Keratinocyte (primary cell): ENCODE measurements at regions not wholly inside any gene's neighbourhood (a gene's known extent, or its start where the extent isn't known, plus 50 kb on each side); places are given as distances from the start of the nearest gene placed in this dataset.

ENCODE experiments used
- DNase-seq: peaks from one replicate; pipeline ENCODE4 v3.0.0-alpha.2; 2011; ENCODE audit warnings: low read depth, missing footprints, low spot score
- FAIRE-seq: peaks from 2 replicates; lab custom pipeline; 2011; peaks lifted over from hg19 to GRCh38; lab: Jason Lieb, UNC
- H2AFZ ChIP-seq: 2 replicates; pipeline ENCODE4 v1.6.0; 2012; ENCODE audit warnings: low read length, control low read depth, inconsistent platforms; ENCODE audit not compliant: control insufficient read depth
- H3K27ac ChIP-seq: 2 replicates; pipeline ENCODE4 v1.5.1; 2011; ENCODE audit warnings: low read length; ENCODE audit not compliant: control insufficient read depth, insufficient read depth
- H3K27me3 ChIP-seq: 3 replicates; pipeline ENCODE4 v1.6.0; 2011; ENCODE audit warnings: low read length; ENCODE audit not compliant: control insufficient read depth, insufficient read depth; ENCODE audit errors: extremely low read depth
- H3K36me3 ChIP-seq, 2 experiments: 2 replicates in 1 of 2; 3 replicates in 1 of 2; pipeline ENCODE4 v1.5.1; 2011; ENCODE audit warnings: low read length in 2 of 2, mild to moderate bottlenecking in 1 of 2; ENCODE audit not compliant: control insufficient read depth in 2 of 2, insufficient read depth in 2 of 2; ENCODE audit errors: extremely low read depth in 1 of 2
- H3K4me1 ChIP-seq: 3 replicates; pipeline ENCODE4 v1.5.1; 2011; ENCODE audit warnings: low read length; ENCODE audit not compliant: control insufficient read depth, insufficient read depth; ENCODE audit errors: extremely low read depth
- H3K4me2 ChIP-seq: 3 replicates; pipeline ENCODE4 v1.6.0; 2011; ENCODE audit warnings: low read depth, low read length; ENCODE audit not compliant: control insufficient read depth, insufficient read depth; ENCODE audit errors: extremely low read depth
- H3K4me3 ChIP-seq, 3 experiments: fragments of 200-600 bp in 1 of 3; sonication (generic) in 1 of 3; 2 replicates in 2 of 3; 3 replicates in 1 of 3; pipeline ENCODE4 v1.5.1; 2011 to 2016; ENCODE audit warnings: low read length in 3 of 3, mild to moderate bottlenecking in 3 of 3, control low read depth in 2 of 3, inconsistent platforms in 1 of 3, low read depth in 1 of 3, mixed read lengths in 1 of 3, mixed run types in 1 of 3, moderate library complexity in 1 of 3; ENCODE audit not compliant: control insufficient read depth in 2 of 3, insufficient read depth in 2 of 3; ENCODE audit errors: extremely low read depth in 1 of 3
- H3K79me2 ChIP-seq: 2 replicates; pipeline ENCODE4 v1.6.0; 2012; ENCODE audit warnings: low read length; ENCODE audit not compliant: control insufficient read depth, insufficient read depth
- H3K9ac ChIP-seq: 3 replicates; pipeline ENCODE4 v1.6.0; 2011; ENCODE audit warnings: low read length; ENCODE audit not compliant: control insufficient read depth, insufficient read depth; ENCODE audit errors: extremely low read depth
- H3K9me1 ChIP-seq: 3 replicates; pipeline ENCODE4 v1.6.0; 2011; ENCODE audit warnings: low read length; ENCODE audit not compliant: control insufficient read depth, insufficient read depth; ENCODE audit errors: extremely low read depth
- H3K9me3 ChIP-seq: 2 replicates; pipeline ENCODE4 v1.5.1; 2012; ENCODE audit warnings: low read depth, low read length; ENCODE audit not compliant: control insufficient read depth
- H4K20me1 ChIP-seq: 3 replicates; pipeline ENCODE4 v1.6.0; 2011; ENCODE audit warnings: low read length; ENCODE audit not compliant: control insufficient read depth, insufficient read depth; ENCODE audit errors: extremely low read depth
- CTCF ChIP-seq, 3 experiments: IDR thresholded peaks in 1 of 3; conservative IDR thresholded peaks in 1 of 3; optimal IDR thresholded peaks in 1 of 3; 2 replicates in 2 of 3; 3 replicates in 1 of 3; pipeline versions ENCODE3 to v1.5.1; 2011; ENCODE audit warnings: low read length in 3 of 3, mild to moderate bottlenecking in 3 of 3, moderate library complexity in 2 of 3, control low read depth in 1 of 3, inconsistent platforms in 1 of 3; ENCODE audit not compliant: insufficient read depth in 2 of 3; ENCODE audit errors: extremely low read depth in 1 of 3
- EZH2 ChIP-seq: IDR thresholded peaks from one replicate; pipeline ENCODE4 v1.6.1; 2012; ENCODE audit warnings: inconsistent platforms, mild to moderate bottlenecking, low read length, moderate library complexity
- dilution Hi-C: fragments of 300-500 bp; cut with MboI; formaldehyde crosslinking; loops from one replicate; pipeline ENCODE4 v1.7.0; 2020; ENCODE audit warnings: low sequenced_read_pairs; ENCODE audit not compliant: extremely low pct_ligation_motif_present

DNA sequence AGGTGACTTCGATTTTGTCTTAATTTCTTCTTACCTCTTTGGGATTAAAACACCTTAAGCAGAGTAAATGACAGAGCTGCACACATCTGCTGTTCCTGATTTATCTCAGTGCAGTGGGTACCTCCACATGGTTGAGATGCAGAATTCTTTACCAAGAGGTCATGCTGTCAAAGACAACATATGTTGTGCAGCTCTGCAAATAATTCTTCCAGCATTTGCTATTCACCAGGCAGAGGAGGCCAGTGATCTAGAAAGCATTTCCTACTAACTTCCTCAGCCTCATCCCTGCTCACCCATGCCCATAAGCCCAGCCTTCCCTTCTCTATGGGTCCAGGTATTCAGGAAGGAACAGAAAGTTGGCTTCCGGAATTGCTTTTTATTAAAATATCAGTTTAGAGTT lies 109.3 kb downstream of the THBS2 start:
- Histone ChIP-seq H3K79me2 (no peaks in the 10 kb centered on the region), H3K9me3 (no peaks in the 10 kb centered on the region), H3K27ac (no peak overlapping the region), H3K4me1 (no peaks in the 10 kb centered on the region), H3K9ac (no peak overlapping the region), H3K27me3 (peaks cover 11% of the 10 kb centered on the region), H2AFZ (no peak overlapping the region), H4K20me1 (no peaks in the 10 kb centered on the region), H3K9me1 (no peaks in the 10 kb centered on the region), H3K4me3 (no peak overlapping the region), H3K4me2 (no peak overlapping the region), H3K36me3 (no peaks in the 10 kb centered on the region)
- dilution Hi-C loops = no loop called here
- DNase-seq (no peak), FAIRE-seq (no peak)
- no peak for TF ChIP-seq EZH2
- no peak for TF ChIP-seq CTCF (optimal IDR thresholded peaks at IDR 0.05 in 1 of 3, IDR thresholded peaks at IDR 0.05 in 1 of 3, conservative IDR thresholded peaks at IDR 0.05 in 1 of 3; ENCODE audit: extremely low read depth in 1 of 3, insufficient read depth in 2 of 3, low read length in 3 of 3)

DNA sequence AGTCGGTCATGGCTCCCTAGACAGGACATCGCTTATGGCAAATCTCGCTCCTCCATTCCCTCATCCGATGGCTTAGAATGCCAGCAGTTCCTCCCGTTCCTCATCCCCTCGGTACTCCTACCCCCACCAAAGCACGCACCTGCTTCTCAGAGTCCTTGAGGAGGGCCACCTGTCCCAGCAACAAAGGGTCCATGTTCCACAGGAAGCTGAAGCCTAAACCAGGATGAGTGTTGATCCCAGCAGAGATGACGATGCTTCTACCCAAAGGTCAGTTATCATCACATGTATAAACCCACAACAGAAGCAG lies 111.2 kb downstream of the THBS2 start:
- Histone ChIP-seq H3K4me2 (no peak overlapping the region), H4K20me1 (no peaks in the 10 kb centered on the region), H3K27ac (no peak overlapping the region), H3K4me1 (no peaks in the 10 kb centered on the region), H3K9me1 (no peaks in the 10 kb centered on the region), H3K9me3 (no peaks in the 10 kb centered on the region), H3K9ac (no peak overlapping the region), H3K36me3 (no peaks in the 10 kb centered on the region), H2AFZ (no peak overlapping the region), H3K27me3 (peaks cover 11% of the 10 kb centered on the region), H3K79me2 (no peaks in the 10 kb centered on the region), H3K4me3 (no peak overlapping the region)
- dilution Hi-C loops = no loop called here
- FAIRE-seq (no peak), DNase-seq (no peak)
- no peak for TF ChIP-seq EZH2
- TF ChIP-seq CTCF (optimal IDR thresholded peaks at IDR 0.05 in 1 of 3, IDR thresholded peaks at IDR 0.05 in 1 of 3, conservative IDR thresholded peaks at IDR 0.05 in 1 of 3; ENCODE audit: extremely low read depth in 1 of 3, insufficient read depth in 2 of 3, low read length in 3 of 3) = no peak
